HCT116 (cell line): ENCODE measurements at regions not wholly inside any gene's neighbourhood (a gene's known extent, or its start where the extent isn't known, plus 50 kb on each side); places are given as distances from the start of the nearest gene placed in this dataset.

Source experiments
- CEBPB ChIP-seq: IDR thresholded peaks from 2 replicates; pipeline ENCODE4 v1.6.1; 2012; ENCODE audit warnings: low read depth
- CTCF ChIP-seq, 3 experiments: fragments of 200-600 bp in 1 of 3; sonication (generic) in 1 of 3; IDR thresholded peaks in 2 of 3; conservative IDR thresholded peaks in 1 of 3; 2 replicates each; pipeline ENCODE4 v1.5.1; 2012 to 2017; ENCODE audit warnings: low read depth in 2 of 3, low read length in 2 of 3, antibody characterized with exemption in 1 of 3, borderline replicate concordance in 1 of 3, control low read depth in 1 of 3, mild to moderate bottlenecking in 1 of 3, mixed read lengths in 1 of 3, mixed run types in 1 of 3, moderate library complexity in 1 of 3; ENCODE audit not compliant: insufficient read depth in 1 of 3
- EZH2 ChIP-seq: fragments of 200-600 bp; sonication (generic); IDR thresholded peaks from 2 replicates; pipeline ENCODE4 v1.6.1; 2017; ENCODE audit warnings: antibody characterized with exemption, mixed run types
- POLR2A ChIP-seq: IDR thresholded peaks from 2 replicates; pipeline ENCODE4 v1.7.0; 2011; ENCODE audit warnings: borderline replicate concordance; ENCODE audit not compliant: insufficient read depth, insufficient read length; ENCODE audit errors: extremely low read depth
- POLR2AphosphoS5 ChIP-seq: IDR thresholded peaks from 2 replicates; pipeline ENCODE4 v1.6.1; 2011; ENCODE audit warnings: mild to moderate bottlenecking, low read depth, low read length, moderate library complexity
- RAD21 ChIP-seq: IDR thresholded peaks from 2 replicates; pipeline ENCODE4 v1.6.1; 2012; ENCODE audit warnings: low read depth, mild to moderate bottlenecking
- SIN3A ChIP-seq: IDR thresholded peaks from 2 replicates; pipeline ENCODE4 v1.6.1; 2012; ENCODE audit warnings: low read depth
- TCF7L2 ChIP-seq: IDR thresholded peaks from 2 replicates; pipeline ENCODE4 v1.7.0; 2011; ENCODE audit warnings: borderline replicate concordance, inconsistent platforms; ENCODE audit not compliant: insufficient read depth, insufficient read length; ENCODE audit errors: extremely low read depth
- ZBTB33 ChIP-seq: IDR thresholded peaks from 2 replicates; pipeline ENCODE4 v1.6.1; 2011; ENCODE audit warnings: mild to moderate bottlenecking, low read length, moderate library complexity; ENCODE audit not compliant: insufficient replicate concordance; ENCODE audit errors: extremely low read depth

GRCh38 chr2:167842047-167842446 lies 405.3 kb downstream of the STK39 start:
- TF ChIP-seq CTCF (IDR thresholded peaks at IDR 0.05 in 2 of 3, conservative IDR thresholded peaks at IDR 0.05 in 1 of 3; ENCODE audit: borderline replicate concordance in 1 of 3, insufficient read depth in 1 of 3, low read depth in 2 of 3, low read length in 2 of 3) = no peak
- TF ChIP-seq RAD21 = no peak
- no peak for TF ChIP-seq ZBTB33
- no peak for TF ChIP-seq SIN3A
- TF ChIP-seq EZH2 = no peak
- TF ChIP-seq POLR2A = no peak
- no peak for TF ChIP-seq TCF7L2
- TF ChIP-seq POLR2AphosphoS5 = no peak
- TF ChIP-seq CEBPB = no peak
